ENCODE measurements at regions not wholly inside any gene's neighbourhood (a gene's known extent, or its start where the extent isn't known, plus 50 kb on each side); places are given as distances from the start of the nearest gene placed in this dataset.

DNA sequence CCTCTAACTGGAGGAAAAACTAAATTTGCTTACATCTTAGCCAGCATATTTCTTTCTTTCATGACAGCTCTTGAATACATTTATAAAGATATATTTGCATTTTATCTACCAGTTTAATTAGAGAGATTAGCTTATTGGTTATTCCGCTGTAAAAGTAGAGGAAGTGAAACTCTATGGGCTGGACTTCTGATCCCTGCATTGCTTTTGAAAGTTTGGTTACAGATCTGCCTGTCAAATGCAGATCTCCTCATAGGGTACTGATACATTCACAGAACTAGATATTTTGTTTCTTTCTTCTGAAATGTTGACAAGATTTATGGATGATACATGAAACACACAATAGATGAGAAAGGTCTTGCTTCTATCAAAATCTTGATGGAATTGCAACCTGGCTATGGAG lies 581.4 kb upstream of the AADAT start:
- DNase-seq = peak; percentile 24

DNA sequence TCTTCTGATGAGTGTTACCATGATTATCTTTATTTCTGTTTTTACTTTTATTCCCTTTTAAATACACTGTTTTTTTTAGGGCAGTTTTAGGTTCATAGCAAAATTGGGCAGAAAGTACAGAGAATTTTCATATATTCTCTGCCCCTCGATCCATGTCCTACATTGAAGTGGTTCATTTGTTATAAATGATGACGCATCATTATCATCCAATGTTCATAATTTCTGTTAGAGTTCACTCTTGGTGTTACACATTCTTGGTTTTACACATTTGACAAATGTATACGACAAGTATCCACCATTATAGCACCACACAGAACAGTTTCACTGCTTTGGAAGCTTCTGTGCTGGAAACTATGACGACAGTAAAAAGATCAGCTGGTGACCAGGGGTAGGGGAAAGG lies 578.1 kb upstream of the AADAT start:
- Histone ChIP-seq H3K9me3 (replicated peaks; ENCODE audit: insufficient read depth, low read length) (no peaks in the 10 kb centered on the region), H3K4me2 (ENCODE audit: low read depth, low read length) (no peak overlapping the region), H3K36me3 (replicated peaks; ENCODE audit: insufficient read depth, low read length) (no peaks in the 10 kb centered on the region), H3K9ac (ENCODE audit: low read length) (no peak overlapping the region), H3K4me3 (ENCODE audit: low read length) (no peak overlapping the region), H3F3A (ENCODE audit: insufficient read depth, low read length) (no peaks in the 10 kb centered on the region), H4K20me1 (ENCODE audit: insufficient read depth, low read length) (no peaks in the 10 kb centered on the region), H3K4me1 (ENCODE audit: low read length) (peaks cover 11% of the 10 kb centered on the region), H3K9me2 (replicated peaks; ENCODE audit: insufficient read depth, low read length) (no peaks in the 10 kb centered on the region; the same call in 1 of the 2 replicates), H3K27ac (ENCODE audit: low read length) (no peak overlapping the region), H2AFZ (ENCODE audit: low read length) (no peak overlapping the region), H3K27me3 (replicated peaks; ENCODE audit: insufficient read depth, low read length) (no peaks in the 10 kb centered on the region), H3K79me2 (ENCODE audit: low read length) (no peaks in the 10 kb centered on the region)
- TF ChIP-seq EZH2phosphoT487 (IDR thresholded peaks at IDR 0.05; ENCODE audit: low read length) (no peak), EZH2 (optimal IDR thresholded peaks at IDR 0.05; ENCODE audit: low read depth, low read length) (no peak)
- TF ChIP-seq, protein P1, sequence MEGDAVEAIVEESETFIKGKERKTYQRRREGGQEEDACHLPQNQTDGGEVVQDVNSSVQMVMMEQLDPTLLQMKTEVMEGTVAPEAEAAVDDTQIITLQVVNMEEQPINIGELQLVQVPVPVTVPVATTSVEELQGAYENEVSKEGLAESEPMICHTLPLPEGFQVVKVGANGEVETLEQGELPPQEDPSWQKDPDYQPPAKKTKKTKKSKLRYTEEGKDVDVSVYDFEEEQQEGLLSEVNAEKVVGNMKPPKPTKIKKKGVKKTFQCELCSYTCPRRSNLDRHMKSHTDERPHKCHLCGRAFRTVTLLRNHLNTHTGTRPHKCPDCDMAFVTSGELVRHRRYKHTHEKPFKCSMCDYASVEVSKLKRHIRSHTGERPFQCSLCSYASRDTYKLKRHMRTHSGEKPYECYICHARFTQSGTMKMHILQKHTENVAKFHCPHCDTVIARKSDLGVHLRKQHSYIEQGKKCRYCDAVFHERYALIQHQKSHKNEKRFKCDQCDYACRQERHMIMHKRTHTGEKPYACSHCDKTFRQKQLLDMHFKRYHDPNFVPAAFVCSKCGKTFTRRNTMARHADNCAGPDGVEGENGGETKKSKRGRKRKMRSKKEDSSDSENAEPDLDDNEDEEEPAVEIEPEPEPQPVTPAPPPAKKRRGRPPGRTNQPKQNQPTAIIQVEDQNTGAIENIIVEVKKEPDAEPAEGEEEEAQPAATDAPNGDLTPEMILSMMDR (IDR thresholded peaks at IDR 0.05; ENCODE audit: low read length) = no peak
- no peak for DNase-seq

More for the DNA sequence above, 581.4 kb upstream of the AADAT start:
- Histone ChIP-seq H3K4me1 (ENCODE audit: low read length) (peaks cover 25% of the 10 kb centered on the region), H3K36me3 (replicated peaks; ENCODE audit: insufficient read depth, low read length) (no peaks in the 10 kb centered on the region), H2AFZ (ENCODE audit: low read length) (no peak overlapping the region), H3K9ac (ENCODE audit: low read length) (no peak overlapping the region), H3K4me3 (ENCODE audit: low read length) (no peak overlapping the region), H4K20me1 (ENCODE audit: insufficient read depth, low read length) (no peaks in the 10 kb centered on the region), H3K27ac (ENCODE audit: low read length) (peak overlapping the region; percentile 9; the same call in 1 of the 2 replicates), H3F3A (ENCODE audit: insufficient read depth, low read length) (no peaks in the 10 kb centered on the region), H3K9me2 (replicated peaks; ENCODE audit: insufficient read depth, low read length) (no peaks in the 10 kb centered on the region), H3K79me2 (ENCODE audit: low read length) (no peaks in the 10 kb centered on the region), H3K27me3 (replicated peaks; ENCODE audit: insufficient read depth, low read length) (no peaks in the 10 kb centered on the region), H3K9me3 (replicated peaks; ENCODE audit: insufficient read depth, low read length) (no peaks in the 10 kb centered on the region), H3K4me2 (ENCODE audit: low read depth, low read length) (0 out of 2 replicates have a peak overlapping the region, but pooled peaks have one; percentile 2)
- TF ChIP-seq, protein P1 (IDR thresholded peaks at IDR 0.05; ENCODE audit: low read length) = no peak
- no peak for TF ChIP-seq EZH2phosphoT487 (IDR thresholded peaks at IDR 0.05; ENCODE audit: low read length)
- TF ChIP-seq EZH2 (optimal IDR thresholded peaks at IDR 0.05; ENCODE audit: low read depth, low read length) = no peak

DNA sequence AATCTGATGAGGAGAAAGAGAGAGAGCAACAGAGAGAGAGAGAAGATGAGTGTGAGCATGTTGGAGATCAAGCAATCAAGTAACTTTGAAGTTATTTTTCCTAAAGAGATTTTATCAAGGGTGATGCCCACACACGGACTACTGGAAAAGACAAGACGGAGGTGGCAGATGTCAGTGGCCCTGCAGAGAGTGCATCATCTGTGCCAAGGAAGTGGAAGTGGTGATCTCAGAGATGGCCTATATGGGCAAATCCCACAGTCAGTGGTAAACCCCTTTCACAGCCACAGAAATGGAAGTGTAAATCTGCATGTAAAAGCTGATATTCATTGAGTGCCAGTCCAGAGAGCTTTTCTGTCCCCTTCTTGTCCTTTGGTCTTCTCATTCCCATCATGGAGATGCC lies 577.2 kb upstream of the AADAT start:
- Histone ChIP-seq H3K9ac (ENCODE audit: low read length) (no peak overlapping the region), H3K27me3 (replicated peaks; ENCODE audit: insufficient read depth, low read length) (no peaks in the 10 kb centered on the region), H3F3A (ENCODE audit: insufficient read depth, low read length) (no peaks in the 10 kb centered on the region), H3K9me3 (replicated peaks; ENCODE audit: insufficient read depth, low read length) (no peaks in the 10 kb centered on the region), H4K20me1 (ENCODE audit: insufficient read depth, low read length) (no peaks in the 10 kb centered on the region), H3K4me1 (ENCODE audit: low read length) (peaks cover 6% of the 10 kb centered on the region; the same call in 1 of the 2 replicates), H3K27ac (ENCODE audit: low read length) (no peak overlapping the region), H2AFZ (ENCODE audit: low read length) (no peak overlapping the region), H3K4me2 (ENCODE audit: low read depth, low read length) (no peak overlapping the region), H3K9me2 (replicated peaks; ENCODE audit: insufficient read depth, low read length) (no peaks in the 10 kb centered on the region; the same call in 1 of the 2 replicates), H3K4me3 (ENCODE audit: low read length) (no peak overlapping the region), H3K36me3 (replicated peaks; ENCODE audit: insufficient read depth, low read length) (no peaks in the 10 kb centered on the region), H3K79me2 (ENCODE audit: low read length) (no peaks in the 10 kb centered on the region)
- no peak for DNase-seq
- no peak for TF ChIP-seq EZH2phosphoT487 (IDR thresholded peaks at IDR 0.05; ENCODE audit: low read length)
- TF ChIP-seq, protein P1 (IDR thresholded peaks at IDR 0.05; ENCODE audit: low read length) = no peak
- no peak for TF ChIP-seq EZH2 (optimal IDR thresholded peaks at IDR 0.05; ENCODE audit: low read depth, low read length)
